H9 (cell line): ENCODE measurements at regions not wholly inside any gene's neighbourhood (a gene's known extent, or its start where the extent isn't known, plus 50 kb on each side); places are given as distances from the start of the nearest gene placed in this dataset.

ENCODE experiments used
- DNase-seq: peaks from one replicate; pipeline ENCODE4 v3.0.0-alpha.2; 2017
- H2AFZ ChIP-seq: one replicate; pipeline ENCODE4 v1.6.1; 2013; ENCODE audit warnings: mild to moderate bottlenecking, low read length, control low read depth, moderate library complexity
- H2AK5ac ChIP-seq: 2 replicates; pipeline ENCODE4 v1.6.1; 2013; ENCODE audit warnings: low read length, control low read depth, mixed read lengths; ENCODE audit not compliant: insufficient read length
- H2BK120ac ChIP-seq: one replicate; pipeline ENCODE4 v1.6.1; 2013; ENCODE audit warnings: low read depth, mild to moderate bottlenecking, low read length, control low read depth, inconsistent platforms; ENCODE audit not compliant: poor library complexity, severe bottlenecking
- H2BK12ac ChIP-seq: 2 replicates; pipeline ENCODE4 v1.6.1; 2013; ENCODE audit warnings: low read length, control low read depth, mixed read lengths, low read depth; ENCODE audit not compliant: insufficient read length
- H2BK15ac ChIP-seq: 2 replicates; pipeline ENCODE4 v1.6.1; 2013; ENCODE audit warnings: low read depth, low read length, control low read depth
- H2BK20ac ChIP-seq: one replicate; pipeline ENCODE4 v1.6.1; 2013; ENCODE audit warnings: low read depth, mild to moderate bottlenecking, low read length, control low read depth, inconsistent platforms; ENCODE audit not compliant: poor library complexity, severe bottlenecking
- H2BK5ac ChIP-seq: 2 replicates; pipeline ENCODE4 v1.6.1; 2013; ENCODE audit warnings: low read length, control low read depth, mixed read lengths; ENCODE audit not compliant: insufficient read length
- H3K14ac ChIP-seq: 2 replicates; pipeline ENCODE4 v1.6.1; 2013; ENCODE audit warnings: low read length, control low read depth; ENCODE audit not compliant: insufficient read depth
- H3K18ac ChIP-seq: 2 replicates; pipeline ENCODE4 v1.6.1; 2013; ENCODE audit warnings: low read depth, mild to moderate bottlenecking, mixed read lengths, low read length, control low read depth; ENCODE audit not compliant: insufficient read length
- H3K23ac ChIP-seq: 2 replicates; pipeline ENCODE4 v1.6.1; 2013; ENCODE audit warnings: low read length, control low read depth, mixed read lengths, low read depth; ENCODE audit not compliant: insufficient read length
- H3K23me2 ChIP-seq: 2 replicates; pipeline ENCODE4 v1.6.1; 2013; ENCODE audit warnings: low read depth, mild to moderate bottlenecking, mixed read lengths, low read length, control low read depth; ENCODE audit not compliant: insufficient read length, poor library complexity, severe bottlenecking
- H3K27ac ChIP-seq: 2 replicates; pipeline ENCODE4 v1.5.1; 2013; ENCODE audit warnings: low read length, control low read depth, mixed read lengths, low read depth; ENCODE audit not compliant: insufficient read length
- H3K27me3 ChIP-seq: 2 replicates; pipeline ENCODE4 v1.6.1; 2013; ENCODE audit warnings: low read length, control low read depth, inconsistent platforms; ENCODE audit not compliant: insufficient read depth
- H3K4ac ChIP-seq: 2 replicates; pipeline ENCODE4 v1.6.1; 2013; ENCODE audit warnings: low read depth, mild to moderate bottlenecking, control low read depth, inconsistent platforms, low read length, moderate library complexity
- H3K4me1 ChIP-seq: 2 replicates; pipeline ENCODE4 v1.6.1; 2013; ENCODE audit warnings: low read length, control low read depth, inconsistent platforms; ENCODE audit not compliant: insufficient read depth
- H3K4me2 ChIP-seq: 2 replicates; pipeline ENCODE4 v1.6.1; 2013; ENCODE audit warnings: low read length, control low read depth, mixed read lengths; ENCODE audit not compliant: insufficient read length, insufficient read depth
- H3K56ac ChIP-seq: 2 replicates; pipeline ENCODE4 v1.6.1; 2013; ENCODE audit warnings: low read depth, mild to moderate bottlenecking, mixed read lengths, low read length, control low read depth; ENCODE audit not compliant: insufficient read length
- H3K79me1 ChIP-seq: 2 replicates; pipeline ENCODE4 v1.6.1; 2013; ENCODE audit warnings: low read depth, mild to moderate bottlenecking, moderate library complexity, low read length, control low read depth, inconsistent platforms; ENCODE audit not compliant: insufficient read depth, poor library complexity, severe bottlenecking
- H3K79me2 ChIP-seq: 2 replicates; pipeline ENCODE4 v1.6.1; 2013; ENCODE audit warnings: low read length, control low read depth, inconsistent platforms; ENCODE audit not compliant: insufficient read depth
- H3K9ac ChIP-seq: 2 replicates; pipeline ENCODE4 v1.6.1; 2013; ENCODE audit warnings: low read length, control low read depth, mixed read lengths; ENCODE audit not compliant: insufficient read length; ENCODE audit errors: extremely low read depth
- H3K9me3 ChIP-seq: one replicate; pipeline ENCODE4 v1.6.1; 2013; ENCODE audit warnings: low read depth, low read length, inconsistent platforms; ENCODE audit not compliant: control insufficient read depth
- H3T11ph ChIP-seq: one replicate; pipeline ENCODE4 v1.6.1; 2013; ENCODE audit warnings: mild to moderate bottlenecking, low read length, control low read depth, inconsistent platforms
- H4K20me1 ChIP-seq: one replicate; pipeline ENCODE4 v1.6.1; 2013; ENCODE audit not compliant: control insufficient read depth, insufficient read length, insufficient read depth
- H4K5ac ChIP-seq: 2 replicates; pipeline ENCODE4 v1.6.1; 2013; ENCODE audit warnings: low read depth, mild to moderate bottlenecking, mixed read lengths, low read length, control low read depth; ENCODE audit not compliant: insufficient read length
- H4K8ac ChIP-seq: replicated peaks from 2 replicates; pipeline ENCODE4 v1.6.1; 2013; ENCODE audit warnings: low read length, control low read depth, mixed read lengths, low read depth; ENCODE audit not compliant: insufficient read length
- H4K91ac ChIP-seq: 2 replicates; pipeline ENCODE4 v1.6.1; 2013; ENCODE audit warnings: low read depth, mild to moderate bottlenecking, moderate library complexity, mixed read lengths, low read length, control low read depth; ENCODE audit not compliant: insufficient read length
- H3K27ac Mint-ChIP-seq, 3 experiments: 2 replicates in 2 of 3; 3 replicates in 1 of 3; pipeline ENCODE4 v1.8.0; 2020 to 2021; ENCODE audit warnings: mixed read lengths in 3 of 3, mild to moderate bottlenecking in 1 of 3, moderate library complexity in 1 of 3
- H3K27me3 Mint-ChIP-seq: 2 replicates; pipeline ENCODE4 v1.8.0; 2021; ENCODE audit warnings: low read depth, mild to moderate bottlenecking, moderate library complexity, mixed read lengths
- H3K36me3 Mint-ChIP-seq, 3 experiments: 2 replicates in 2 of 3; 3 replicates in 1 of 3; pipeline ENCODE4 v1.8.0; 2020 to 2021; ENCODE audit warnings: low read depth in 3 of 3, mixed read lengths in 3 of 3; ENCODE audit not compliant: insufficient read depth in 1 of 3
- H3K4me1 Mint-ChIP-seq, 2 experiments: 2 replicates each; pipeline ENCODE4 v1.8.0; 2020; ENCODE audit warnings: mixed read lengths in 2 of 2
- H3K4me3 Mint-ChIP-seq, 2 experiments: 2 replicates in 1 of 2; 3 replicates in 1 of 2; pipeline ENCODE4 v1.8.0; 2020 to 2021; ENCODE audit warnings: mild to moderate bottlenecking in 2 of 2, mixed read lengths in 2 of 2, moderate library complexity in 1 of 2
- H3K9me3 Mint-ChIP-seq, 2 experiments: 2 replicates in 1 of 2; 3 replicates in 1 of 2; pipeline ENCODE4 v1.8.0; 2020; ENCODE audit warnings: mild to moderate bottlenecking in 2 of 2, mixed read lengths in 2 of 2, moderate library complexity in 1 of 2
- CTCF ChIP-seq: fragments of 200-600 bp; sonication (generic); conservative IDR thresholded peaks from 3 replicates; pipeline ENCODE4 v1.8.0; 2021; ENCODE audit warnings: antibody characterized with exemption, mild to moderate bottlenecking
- WGBS: extraction: QIAGEN DNeasy Blood & Tissue Kit; methylation state at CpG from one replicate; pipeline ENCODE4 v1.1.7; 2013; ENCODE audit warnings: missing lambda C conversion rate, low lambda C conversion rate, mixed read lengths; ENCODE audit not compliant: insufficient read length; ENCODE audit errors: extremely low coverage; 5-methylcytosine and 5-hydroxymethylcytosine counted together

- Mint-ChIP-seq H3K4me1 (peaks cover 17 to 31% of the 10 kb centered on the region in 2 experiments), H3K9me3 (peaks cover 2 to 12% of the 10 kb centered on the region in 2 experiments; a peak in 4 of 5 replicates), H3K27me3 (peaks cover 79% of the 10 kb centered on the region), H3K27ac (no peak overlapping the region), H3K36me3 (peaks cover 0 to 8% (median 2%) of the 10 kb centered on the region in 3 experiments; a peak in 1 of 7 replicates), H3K4me3 (no peak overlapping the region)
- no peak for TF ChIP-seq CTCF
- DNase-seq, result no peak
- no peak overlapping the region for H2BK20ac ChIP-seq
- H3K4me1 ChIP-seq, result no peaks in the 10 kb centered on the region; the same call in 1 of the 2 replicates
- no peak overlapping the region for H3K4me2 ChIP-seq
- no peak overlapping the region for H4K8ac ChIP-seq
- H3K23ac ChIP-seq, result no peak overlapping the region
- no peak overlapping the region for H4K91ac ChIP-seq
- no peak overlapping the region for H3K4ac ChIP-seq
- no peaks in the 10 kb centered on the region for H4K20me1 ChIP-seq
- H2BK120ac ChIP-seq, result no peak overlapping the region
- H2AFZ ChIP-seq, result no peak overlapping the region
- no peak overlapping the region for H3K14ac ChIP-seq
- no peak overlapping the region for H2BK12ac ChIP-seq
- no peak overlapping the region for H2AK5ac ChIP-seq
- H3K79me1 ChIP-seq, result no peaks in the 10 kb centered on the region
- H3K9me3 ChIP-seq, result no peaks in the 10 kb centered on the region
- WGBS, result no CpG with 5 or more reads among the region's 6 CpGs
- no peak overlapping the region for H3K56ac ChIP-seq
- H3K9ac ChIP-seq, result no peak overlapping the region
- no peak overlapping the region for H3T11ph ChIP-seq
- H3K23me2 ChIP-seq, result peaks cover 27% of the 10 kb centered on the region
- H3K79me2 ChIP-seq, result no peaks in the 10 kb centered on the region
- no peak overlapping the region for H4K5ac ChIP-seq
- H3K27me3 ChIP-seq, result peaks cover 24% of the 10 kb centered on the region
- no peak overlapping the region for H2BK15ac ChIP-seq
- H2BK5ac ChIP-seq, result no peak overlapping the region
- H3K18ac ChIP-seq, result no peak overlapping the region
- H3K27ac ChIP-seq, result no peak overlapping the region
Observed at GRCh38 chr10:100651916-100652315, 93.5 kb upstream of the PAX2 start.
